GM10266 (cell line): ENCODE measurements at regions not wholly inside any gene's neighbourhood (a gene's known extent, or its start where the extent isn't known, plus 50 kb on each side); places are given as distances from the start of the nearest gene placed in this dataset.

ENCODE experiments used
- DNase-seq: peaks from one replicate; pipeline ENCODE4 v3.0.0; 2012; ENCODE audit errors: extremely low spot score
- TF ChIP-seq, protein P1 (sequence below): IDR thresholded peaks from 2 replicates; pipeline ENCODE4 v1.5.1; 2012; ENCODE audit warnings: mild to moderate bottlenecking, low read depth; ENCODE audit not compliant: control insufficient read depth, insufficient read depth; ENCODE audit errors: missing control alignments

GRCh38 chr3:43190670-43191069, 84.8 kb upstream of the POMGNT2 start:
- TF ChIP-seq, protein P1, sequence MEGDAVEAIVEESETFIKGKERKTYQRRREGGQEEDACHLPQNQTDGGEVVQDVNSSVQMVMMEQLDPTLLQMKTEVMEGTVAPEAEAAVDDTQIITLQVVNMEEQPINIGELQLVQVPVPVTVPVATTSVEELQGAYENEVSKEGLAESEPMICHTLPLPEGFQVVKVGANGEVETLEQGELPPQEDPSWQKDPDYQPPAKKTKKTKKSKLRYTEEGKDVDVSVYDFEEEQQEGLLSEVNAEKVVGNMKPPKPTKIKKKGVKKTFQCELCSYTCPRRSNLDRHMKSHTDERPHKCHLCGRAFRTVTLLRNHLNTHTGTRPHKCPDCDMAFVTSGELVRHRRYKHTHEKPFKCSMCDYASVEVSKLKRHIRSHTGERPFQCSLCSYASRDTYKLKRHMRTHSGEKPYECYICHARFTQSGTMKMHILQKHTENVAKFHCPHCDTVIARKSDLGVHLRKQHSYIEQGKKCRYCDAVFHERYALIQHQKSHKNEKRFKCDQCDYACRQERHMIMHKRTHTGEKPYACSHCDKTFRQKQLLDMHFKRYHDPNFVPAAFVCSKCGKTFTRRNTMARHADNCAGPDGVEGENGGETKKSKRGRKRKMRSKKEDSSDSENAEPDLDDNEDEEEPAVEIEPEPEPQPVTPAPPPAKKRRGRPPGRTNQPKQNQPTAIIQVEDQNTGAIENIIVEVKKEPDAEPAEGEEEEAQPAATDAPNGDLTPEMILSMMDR: no peak
- no peak for DNase-seq

DNA sequence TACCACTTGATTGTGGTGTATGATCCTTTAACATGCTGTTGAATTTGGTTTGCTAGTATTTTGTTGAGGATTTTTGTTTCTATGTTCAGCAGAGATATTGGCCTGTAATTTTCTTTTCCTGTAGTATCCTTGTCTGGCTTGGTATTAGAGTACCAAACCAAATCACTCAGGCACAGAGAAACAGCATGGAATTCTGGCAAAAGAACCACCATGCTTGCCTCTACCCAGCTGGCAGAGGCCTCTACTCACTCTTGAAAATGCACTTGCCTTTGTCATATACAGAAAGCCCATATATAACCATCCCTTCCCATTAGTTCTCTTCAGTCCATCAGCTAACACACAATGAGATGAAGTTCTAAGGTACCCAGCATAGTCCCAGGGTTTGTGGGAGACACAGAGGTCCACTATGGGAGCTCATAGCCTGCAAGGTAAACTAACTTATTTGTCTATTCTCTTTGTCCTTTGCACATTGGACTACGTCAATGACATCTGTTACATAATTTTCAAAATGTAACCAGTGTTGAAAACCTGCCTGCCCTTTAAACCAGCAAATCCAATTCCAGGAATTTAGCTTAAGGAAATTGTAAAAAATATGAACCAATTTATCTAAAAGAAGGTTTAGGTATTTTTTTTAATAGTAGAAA, 82.1 kb upstream of the POMGNT2 start:
- no peak for DNase-seq

DNA sequence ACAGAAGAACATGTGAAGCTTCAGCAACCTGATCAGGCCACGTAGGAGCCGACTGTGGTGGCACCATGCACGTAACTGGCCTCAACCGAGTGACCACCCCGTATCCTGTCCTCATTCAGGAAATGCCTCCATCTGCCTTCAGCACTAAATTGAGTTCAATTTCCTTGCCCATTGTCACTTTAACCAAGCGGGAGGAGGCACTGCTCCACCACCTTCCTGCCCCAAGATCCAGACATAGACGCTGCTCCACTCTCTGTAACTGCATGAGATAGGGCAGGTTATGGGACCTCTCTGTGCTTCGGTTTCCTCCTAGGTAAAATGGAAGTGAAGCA, 80.1 kb upstream of the POMGNT2 start:
- TF ChIP-seq, protein P1: no peak
- no peak for DNase-seq

More for the DNA sequence above, 82.1 kb upstream of the POMGNT2 start:
- TF ChIP-seq, protein P1: no peak

DNA sequence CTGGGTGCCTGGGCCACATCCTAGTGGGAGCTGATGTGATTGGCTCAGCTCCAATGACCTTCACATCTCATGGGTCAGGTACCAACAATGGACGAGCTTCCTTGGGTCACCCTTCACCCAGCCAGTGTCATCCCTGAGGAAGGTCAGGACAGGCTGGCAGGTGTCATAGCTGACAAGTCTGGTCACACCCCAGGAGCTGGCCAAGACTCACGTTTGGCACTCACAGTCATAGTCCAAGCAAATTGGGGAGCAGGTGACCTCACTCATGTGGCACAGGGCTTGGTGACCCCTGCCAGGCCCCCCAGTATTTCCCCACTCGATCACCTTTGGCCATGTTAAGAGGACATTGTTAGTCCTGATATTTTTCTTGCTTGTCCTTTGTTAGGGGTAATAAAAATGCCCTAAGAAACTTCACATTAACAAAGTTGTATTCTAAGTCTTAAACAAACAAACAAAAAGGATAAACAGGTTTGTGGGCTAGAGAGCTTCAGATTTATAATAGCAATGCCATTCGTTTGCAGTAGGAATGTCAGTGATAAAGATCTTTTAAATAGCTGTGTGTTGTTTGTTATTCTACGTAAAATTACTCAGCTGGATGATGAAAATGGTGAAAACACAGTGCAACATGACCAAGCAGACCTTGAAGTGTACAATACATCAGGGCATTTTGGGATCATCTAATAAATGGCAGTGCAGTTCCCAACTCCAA, 79.5 kb upstream of the POMGNT2 start:
- TF ChIP-seq, protein P1: no peak
- no peak for DNase-seq

- TF ChIP-seq, protein P1: no peak
- no peak for DNase-seq
Measured at GRCh38 chr3:43183456-43183855, 77.6 kb upstream of the POMGNT2 start.

- DNase-seq: no peak
- TF ChIP-seq, protein P1: no peak
Measured at GRCh38 chr3:43181202-43181821, 75.4 kb upstream of the POMGNT2 start.

- TF ChIP-seq, protein P1: no peak
Measured at GRCh38 chr3:43180694-43181093, 74.8 kb upstream of the POMGNT2 start.

More at GRCh38 chr3:43180694-43181093, 74.8 kb upstream of the POMGNT2 start:
- no peak for DNase-seq
